ENCODE measurements at regions not wholly inside any gene's neighbourhood (a gene's known extent, or its start where the extent isn't known, plus 50 kb on each side); places are given as distances from the start of the nearest gene placed in this dataset.
A peak's percentile ranks its signal among the peaks of the same experiment; 100 is the strongest.

DNA sequence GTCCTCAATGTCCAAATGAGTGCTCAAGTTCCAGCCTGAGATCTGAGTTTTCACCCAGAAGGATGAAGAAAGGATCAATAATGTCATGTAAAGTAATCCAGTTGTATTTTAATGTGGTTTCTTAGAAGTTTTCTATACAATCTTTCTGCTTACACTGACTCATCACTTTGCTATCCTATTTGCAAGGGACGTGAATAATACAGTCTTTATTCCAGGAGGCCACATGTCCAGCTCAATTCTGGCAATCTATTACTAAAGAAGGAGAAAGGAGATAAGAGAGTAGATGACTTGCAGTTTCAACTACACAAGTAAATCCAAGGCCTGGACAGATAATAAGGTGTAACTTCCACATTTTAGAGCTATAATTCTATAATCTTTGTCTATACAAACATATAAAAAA is 601.1 kb upstream of the SETBP1 start:
- H3K9me3 ChIP-seq (ENCODE audit: low read depth): no peaks in the 10 kb centered on the region

GRCh38 chr18:44080054-44080453 is 600.6 kb upstream of the SETBP1 start:
- Histone ChIP-seq H4K20me1 (ENCODE audit: insufficient read depth) (no peaks in the 10 kb centered on the region), H3K79me2 (ENCODE audit: insufficient read depth) (no peaks in the 10 kb centered on the region), H3K27me3 (replicated peaks; ENCODE audit: insufficient read depth) (no peaks in the 10 kb centered on the region), H2AFZ (no peak overlapping the region), H3K36me3 (ENCODE audit: low read depth) (no peaks in the 10 kb centered on the region), H3K4me1 (ENCODE audit: insufficient read depth) (peaks cover 12% of the 10 kb centered on the region), H3K9me3 (ENCODE audit: low read depth) (no peaks in the 10 kb centered on the region), H3F3A (ENCODE audit: insufficient read depth) (0 out of 2 replicates have a peak, but pooled peaks cover 5% of the 10 kb centered on the region), H3K4me2 (ENCODE audit: unreplicated experiment) (no peak overlapping the region), H3K4me3 (no peak overlapping the region), H3K9ac (no peak overlapping the region), H3K9me2 (ENCODE audit: insufficient read depth) (no peaks in the 10 kb centered on the region), H3K27ac (no peak overlapping the region)
- TF ChIP-seq EZH2phosphoT487 (IDR thresholded peaks at IDR 0.05; ENCODE audit: insufficient read depth, low read depth) (no peak), EZH2 (IDR thresholded peaks at IDR 0.05; ENCODE audit: insufficient read depth, poor library complexity, severe bottlenecking) (no peak)
- in situ Hi-C loops (cut with MboI): loop anchor here (25.0 kb wide), 1 partner anchor 468 kb away; no protein-coding TSS in a partner anchor
- DNase-seq: no peak
- 41 to 60% methylated on average over 1 of the region's 1 CpG for WGBS, 2 experiments (ENCODE audit: low coverage in 1 of 2, low lambda C conversion rate in 2 of 2, missing lambda C conversion rate in 2 of 2)

More for the DNA sequence above, 601.1 kb upstream of the SETBP1 start:
- H3K9ac ChIP-seq: no peak overlapping the region
- TF ChIP-seq EZH2 (IDR thresholded peaks at IDR 0.05; ENCODE audit: insufficient read depth, poor library complexity, severe bottlenecking): no peak
- no peak for TF ChIP-seq EZH2phosphoT487 (IDR thresholded peaks at IDR 0.05; ENCODE audit: insufficient read depth, low read depth)
- H4K20me1 ChIP-seq (ENCODE audit: insufficient read depth): no peaks in the 10 kb centered on the region
- DNase-seq: peak; percentile 69
- H3F3A ChIP-seq (ENCODE audit: insufficient read depth): 0 out of 2 replicates have a peak, but pooled peaks cover 5% of the 10 kb centered on the region
- H3K79me2 ChIP-seq (ENCODE audit: insufficient read depth): no peaks in the 10 kb centered on the region
- WGBS, 2 experiments (ENCODE audit: low coverage in 1 of 2, low lambda C conversion rate in 2 of 2, missing lambda C conversion rate in 2 of 2): 0 to 7% methylated on average over 1 of the region's 1 CpG
- no peaks in the 10 kb centered on the region for H3K36me3 ChIP-seq (ENCODE audit: low read depth)
- no peaks in the 10 kb centered on the region for H3K9me2 ChIP-seq (ENCODE audit: insufficient read depth)
- in situ Hi-C loops (cut with MboI): loop anchor here (25.0 kb wide), 1 partner anchor 467 kb away; no protein-coding TSS in a partner anchor
- H3K4me3 ChIP-seq: no peak overlapping the region
- H3K4me1 ChIP-seq (ENCODE audit: insufficient read depth): peaks cover 12% of the 10 kb centered on the region
- H2AFZ ChIP-seq: no peak overlapping the region
- no peak overlapping the region for H3K4me2 ChIP-seq (ENCODE audit: unreplicated experiment)
- H3K27ac ChIP-seq: no peak overlapping the region
- H3K27me3 ChIP-seq (replicated peaks; ENCODE audit: insufficient read depth): no peaks in the 10 kb centered on the region

- TF ChIP-seq EZH2phosphoT487 (IDR thresholded peaks at IDR 0.05; ENCODE audit: insufficient read depth, low read depth): no peak
- Histone ChIP-seq H3F3A (ENCODE audit: insufficient read depth) (no peaks in the 10 kb centered on the region), H3K4me3 (no peak overlapping the region), H3K79me2 (ENCODE audit: insufficient read depth) (no peaks in the 10 kb centered on the region), H3K4me1 (ENCODE audit: insufficient read depth) (no peaks in the 10 kb centered on the region), H3K27me3 (replicated peaks; ENCODE audit: insufficient read depth) (no peaks in the 10 kb centered on the region), H3K27ac (no peak overlapping the region), H3K9me2 (ENCODE audit: insufficient read depth) (no peaks in the 10 kb centered on the region), H2AFZ (no peak overlapping the region), H3K36me3 (ENCODE audit: low read depth) (no peaks in the 10 kb centered on the region), H4K20me1 (ENCODE audit: insufficient read depth) (no peaks in the 10 kb centered on the region), H3K9me3 (ENCODE audit: low read depth) (no peaks in the 10 kb centered on the region), H3K4me2 (ENCODE audit: unreplicated experiment) (no peak overlapping the region), H3K9ac (no peak overlapping the region)
- in situ Hi-C loops (cut with MboI): loop anchor here (25.0 kb wide), 1 partner anchor 477 kb away; no protein-coding TSS in a partner anchor
- no peak for DNase-seq
- WGBS, 2 experiments (ENCODE audit: low coverage in 1 of 2, low lambda C conversion rate in 2 of 2, missing lambda C conversion rate in 2 of 2): 53 to 67% methylated on average over 2 of the region's 2 CpGs
Measured at GRCh38 chr18:44089732-44090131, 591.0 kb upstream of the SETBP1 start.

GRCh38 chr18:44090453-44090852 is 590.2 kb upstream of the SETBP1 start:
- Histone ChIP-seq H2AFZ (no peak overlapping the region), H3K27ac (no peak overlapping the region), H3K79me2 (ENCODE audit: insufficient read depth) (no peaks in the 10 kb centered on the region), H3K4me3 (no peak overlapping the region), H4K20me1 (ENCODE audit: insufficient read depth) (no peaks in the 10 kb centered on the region), H3K27me3 (replicated peaks; ENCODE audit: insufficient read depth) (no peaks in the 10 kb centered on the region), H3F3A (ENCODE audit: insufficient read depth) (no peaks in the 10 kb centered on the region), H3K4me2 (ENCODE audit: unreplicated experiment) (no peak overlapping the region), H3K36me3 (ENCODE audit: low read depth) (no peaks in the 10 kb centered on the region), H3K9me3 (ENCODE audit: low read depth) (no peaks in the 10 kb centered on the region), H3K9me2 (ENCODE audit: insufficient read depth) (no peaks in the 10 kb centered on the region), H3K9ac (no peak overlapping the region), H3K4me1 (ENCODE audit: insufficient read depth) (no peaks in the 10 kb centered on the region)
- TF ChIP-seq EZH2phosphoT487 (IDR thresholded peaks at IDR 0.05; ENCODE audit: insufficient read depth, low read depth): no peak
- TF ChIP-seq EZH2 (IDR thresholded peaks at IDR 0.05; ENCODE audit: insufficient read depth, poor library complexity, severe bottlenecking): no peak
- in situ Hi-C loops (cut with MboI): loop anchor here (25.0 kb wide), 1 partner anchor 478 kb away; no protein-coding TSS in a partner anchor
- WGBS, 2 experiments (ENCODE audit: low coverage in 1 of 2, low lambda C conversion rate in 2 of 2, missing lambda C conversion rate in 2 of 2): 70 to 71% methylated on average over 3 of the region's 3 CpGs
- DNase-seq: no peak

GRCh38 chr18:44093253-44093652 is 587.4 kb upstream of the SETBP1 start:
- no peak overlapping the region for H3K4me2 ChIP-seq (ENCODE audit: unreplicated experiment)
- H3K79me2 ChIP-seq (ENCODE audit: insufficient read depth): no peaks in the 10 kb centered on the region
- no peak overlapping the region for H3K27ac ChIP-seq
- no peak overlapping the region for H3K9ac ChIP-seq
- TF ChIP-seq EZH2phosphoT487 (IDR thresholded peaks at IDR 0.05; ENCODE audit: insufficient read depth, low read depth) (no peak), EZH2 (IDR thresholded peaks at IDR 0.05; ENCODE audit: insufficient read depth, poor library complexity, severe bottlenecking) (no peak)
- H3K9me2 ChIP-seq (ENCODE audit: insufficient read depth): no peaks in the 10 kb centered on the region
- no peak for DNase-seq
- no peaks in the 10 kb centered on the region for H3K27me3 ChIP-seq (replicated peaks; ENCODE audit: insufficient read depth)
- in situ Hi-C loops (cut with MboI): loop anchor here (25.0 kb wide), 1 partner anchor 481 kb away; no protein-coding TSS in a partner anchor
- no peak overlapping the region for H2AFZ ChIP-seq
- no peaks in the 10 kb centered on the region for H3K36me3 ChIP-seq (ENCODE audit: low read depth)
- H4K20me1 ChIP-seq (ENCODE audit: insufficient read depth): no peaks in the 10 kb centered on the region
- H3K9me3 ChIP-seq (ENCODE audit: low read depth): no peaks in the 10 kb centered on the region
- H3K4me3 ChIP-seq: no peak overlapping the region
- no peaks in the 10 kb centered on the region for H3K4me1 ChIP-seq (ENCODE audit: insufficient read depth)
- no peaks in the 10 kb centered on the region for H3F3A ChIP-seq (ENCODE audit: insufficient read depth)
